IMR-90 (cell line): ENCODE measurements at regions not wholly inside any gene's neighbourhood (a gene's known extent, or its start where the extent isn't known, plus 50 kb on each side); places are given as distances from the start of the nearest gene placed in this dataset.

ENCODE experiments used
- ATAC-seq: fragments of 200-7000 bp; cut with Tn5 transposase; 2 replicates; pipeline ENCODE4 v1.9.1; 2020; ENCODE audit warnings: low read depth, mild to moderate bottlenecking, moderate library complexity
- BruUV-seq: library from RNA; stranded (reverse); fragments of 400-500 nt; replicated peaks from 2 replicates; lab custom pipeline; 2021; lab: Mats Ljungman, UMichigan
- CTCF ChIA-PET: fragments of 300-600 bp; formaldehyde crosslinking; extraction: SDS; loops from one replicate; lab custom pipeline; 2021; ENCODE audit warnings: antibody characterized with exemption; lab: Yijun Ruan, JAX
- POLR2A ChIA-PET: fragments of 300-600 bp; sonication (Branson Sonifier 250); formaldehyde crosslinking; loops from one replicate; lab custom pipeline; 2022; ENCODE audit warnings: antibody characterized with exemption; ENCODE audit not compliant: unreplicated experiment; lab: Charles Lee
- DNase-seq: peaks from one replicate; pipeline ENCODE4 v3.0.0; 2013
- H2AFZ ChIP-seq: replicated peaks from 2 replicates; pipeline ENCODE3; 2013; ENCODE audit warnings: low read length, mild to moderate bottlenecking; ENCODE audit not compliant: poor library complexity
- H2AK5ac ChIP-seq: 2 replicates; pipeline ENCODE4 v1.6.1; 2013; ENCODE audit warnings: low read depth, low read length, inconsistent platforms
- H2AK9ac ChIP-seq: replicated peaks from 2 replicates; pipeline ENCODE3; 2013; ENCODE audit warnings: mild to moderate bottlenecking, low read depth, low read length, moderate library complexity; ENCODE audit not compliant: poor library complexity
- H2BK120ac ChIP-seq: 2 replicates; pipeline ENCODE4 v1.6.1; 2013; ENCODE audit warnings: low read depth, low read length, inconsistent platforms
- H2BK15ac ChIP-seq: 3 replicates; pipeline ENCODE4 v1.6.1; 2013; ENCODE audit warnings: low read depth, low read length, inconsistent platforms
- H2BK20ac ChIP-seq: 2 replicates; pipeline ENCODE4 v1.6.1; 2013; ENCODE audit warnings: low read depth, mild to moderate bottlenecking, inconsistent platforms, low read length, moderate library complexity
- H2BK5ac ChIP-seq: 2 replicates; pipeline ENCODE4 v1.6.1; 2013; ENCODE audit warnings: mild to moderate bottlenecking, low read depth, low read length, inconsistent platforms; ENCODE audit not compliant: poor library complexity, severe bottlenecking
- H3K14ac ChIP-seq: replicated peaks from 2 replicates; pipeline ENCODE4 v1.6.1; 2013; ENCODE audit warnings: low read depth, low read length, inconsistent platforms
- H3K18ac ChIP-seq: 2 replicates; pipeline ENCODE4 v1.6.1; 2013; ENCODE audit warnings: low read depth, low read length, control low read depth
- H3K23ac ChIP-seq: 2 replicates; pipeline ENCODE4 v1.6.1; 2013; ENCODE audit warnings: low read depth, low read length, inconsistent platforms
- H3K27ac ChIP-seq: 2 replicates; pipeline ENCODE4 v1.5.1; 2013; ENCODE audit warnings: mild to moderate bottlenecking, control low read depth, low read length; ENCODE audit not compliant: insufficient read depth
- H3K27me3 ChIP-seq: 2 replicates; pipeline ENCODE4 v1.6.1; 2013; ENCODE audit warnings: low read length; ENCODE audit not compliant: control insufficient read depth, insufficient read depth
- H3K36me3 ChIP-seq: 2 replicates; pipeline ENCODE4 v1.6.1; 2013; ENCODE audit warnings: low read length, mixed read lengths; ENCODE audit not compliant: control insufficient read depth, insufficient read depth
- H3K4ac ChIP-seq: 2 replicates; pipeline ENCODE4 v1.6.1; 2013; ENCODE audit warnings: low read depth, low read length, inconsistent platforms
- H3K4me1 ChIP-seq: 2 replicates; pipeline ENCODE4 v1.6.1; 2013; ENCODE audit warnings: low read length, mixed read lengths; ENCODE audit not compliant: control insufficient read depth, insufficient read depth
- H3K4me2 ChIP-seq: 2 replicates; pipeline ENCODE4 v1.6.1; 2013; ENCODE audit warnings: low read depth, mild to moderate bottlenecking, control low read depth, low read length, moderate library complexity
- H3K4me3 ChIP-seq: 2 replicates; pipeline ENCODE4 v1.5.1; 2013; ENCODE audit warnings: low read depth, mild to moderate bottlenecking, control low read depth, low read length, moderate library complexity; ENCODE audit not compliant: insufficient read depth
- H3K56ac ChIP-seq: 2 replicates; pipeline ENCODE4 v1.6.1; 2013; ENCODE audit warnings: low read length, inconsistent platforms; ENCODE audit not compliant: insufficient read depth; ENCODE audit errors: extremely low read depth
- H3K79me1 ChIP-seq, 2 experiments: 2 replicates each; pipeline ENCODE4 v1.6.1; 2013; ENCODE audit warnings: low read length in 2 of 2, inconsistent platforms in 1 of 2, low read depth in 1 of 2
- H3K9ac ChIP-seq: 2 replicates; pipeline ENCODE4 v1.6.1; 2013; ENCODE audit warnings: low read depth, low read length, control low read depth
- H3K9me1 ChIP-seq: 2 replicates; pipeline ENCODE4 v1.6.1; 2013; ENCODE audit warnings: low read length, inconsistent platforms; ENCODE audit not compliant: insufficient read depth
- H3K9me3 ChIP-seq: 2 replicates; pipeline ENCODE4 v1.6.1; 2013; ENCODE audit warnings: low read length; ENCODE audit not compliant: control insufficient read depth, insufficient read depth
- H4K20me1 ChIP-seq: 2 replicates; pipeline ENCODE4 v1.6.1; 2013; ENCODE audit warnings: low read length, inconsistent platforms; ENCODE audit not compliant: insufficient read depth
- H4K5ac ChIP-seq: 2 replicates; pipeline ENCODE4 v1.6.1; 2013; ENCODE audit warnings: mild to moderate bottlenecking, low read depth, low read length, control low read depth
- H4K8ac ChIP-seq, 2 experiments: 2 replicates each; pipeline ENCODE4 v1.6.1; 2013; ENCODE audit warnings: low read depth in 2 of 2, low read length in 2 of 2, control low read depth in 1 of 2, inconsistent platforms in 1 of 2
- H4K91ac ChIP-seq: 2 replicates; pipeline ENCODE4 v1.6.1; 2013; ENCODE audit warnings: low read depth, low read length, inconsistent platforms; ENCODE audit not compliant: insufficient read depth
- CTCF ChIP-seq: conservative IDR thresholded peaks from 2 replicates; pipeline ENCODE4 v1.5.1; 2012; ENCODE audit warnings: mild to moderate bottlenecking, low read depth, low read length, improper control_type of control experiment
- MAZ ChIP-seq: IDR thresholded peaks from 2 replicates; pipeline ENCODE4 v1.6.1; 2012; ENCODE audit warnings: low read depth, mild to moderate bottlenecking, low read length, improper control_type of control experiment, moderate library complexity, borderline replicate concordance
- POLR2A ChIP-seq: IDR thresholded peaks from 2 replicates; pipeline ENCODE4 v1.6.1; 2012; ENCODE audit warnings: mild to moderate bottlenecking, low read depth, low read length
- RCOR1 ChIP-seq: IDR thresholded peaks from 2 replicates; pipeline ENCODE4 v1.6.1; 2012; ENCODE audit warnings: mild to moderate bottlenecking, low read length, improper control_type of control experiment; ENCODE audit not compliant: insufficient replicate concordance
- SMC3 ChIP-seq: fragments of 150-350 bp; IDR thresholded peaks from 2 replicates; pipeline ENCODE4 v1.6.1; 2016; ENCODE audit warnings: low read depth, mild to moderate bottlenecking, antibody characterized with exemption, low read length, moderate library complexity
- WGBS, 2 experiments: methylation state at CpG; one replicate each; pipeline versions ENCODE4 v1.1.5 to v1.1.7; 2013; ENCODE audit warnings: missing lambda C conversion rate in 2 of 2; ENCODE audit not compliant: insufficient read length in 1 of 2; ENCODE audit errors: extremely low coverage in 2 of 2; 5-methylcytosine and 5-hydroxymethylcytosine counted together
- dilution Hi-C: fragments of 300-500 bp; cut with HindIII; formaldehyde crosslinking; loops from one replicate; pipeline ENCODE4 v1.14.3; 2018; ENCODE audit warnings: low sequenced_read_pairs; ENCODE audit not compliant: unreplicated experiment
- in situ Hi-C: fragments of 300-500 bp; cut with MboI; formaldehyde crosslinking; loops from 3 replicates; pipeline ENCODE4 v1.14.3; 2019; ENCODE audit warnings: low sequenced_read_pairs, inconsistent platforms, mixed read lengths
- intact Hi-C: fragments of 100-400 bp; cut with micrococcal nuclease; formaldehyde crosslinking; loops from 2 replicates; pipeline ENCODE4 v1.10.0; 2022

- no peaks in the 10 kb centered on the region for H3K9me1 ChIP-seq
- no peaks in the 10 kb centered on the region for H3K36me3 ChIP-seq
- no peaks in the 10 kb centered on the region for H3K79me1 ChIP-seq
- H3K27ac ChIP-seq = no peak overlapping the region
- no peak overlapping the region for H3K4me2 ChIP-seq
- in situ Hi-C loops (no loop called here), intact Hi-C loops (no loop called here), dilution Hi-C loops (no loop called here)
- no peaks in the 10 kb centered on the region for H4K20me1 ChIP-seq
- H2AFZ ChIP-seq = no peak overlapping the region
- no peak overlapping the region for H2BK5ac ChIP-seq
- H2BK15ac ChIP-seq = no peak overlapping the region
- no CpG with 5 or more reads among the region's 1 CpG for WGBS, 2 experiments
- ATAC-seq = no peak
- no peak overlapping the region for H2BK120ac ChIP-seq
- no peak overlapping the region for H3K18ac ChIP-seq
- no peak overlapping the region for H3K14ac ChIP-seq
- H4K5ac ChIP-seq = no peak overlapping the region
- H3K27me3 ChIP-seq = no peaks in the 10 kb centered on the region
- no peak overlapping the region for H2AK5ac ChIP-seq
- no peaks in the 10 kb centered on the region for H3K4me1 ChIP-seq
- no peak overlapping the region for H4K91ac ChIP-seq
- CTCF ChIA-PET = no interaction called here
- no peak overlapping the region for H2BK20ac ChIP-seq
- H2AK9ac ChIP-seq = no peak overlapping the region
- no peak overlapping the region for H3K56ac ChIP-seq
- no TSS peak for BruUV-seq
- no peak overlapping the region for H3K4ac ChIP-seq
- H3K23ac ChIP-seq = no peak overlapping the region
- DNase-seq = no peak
- POLR2A ChIA-PET = no interaction called here
- no peak overlapping the region for H4K8ac ChIP-seq
- no peak overlapping the region for H3K9ac ChIP-seq
- H3K4me3 ChIP-seq = no peak overlapping the region
- peaks cover 10% of the 10 kb centered on the region for H3K9me3 ChIP-seq
- TF ChIP-seq SMC3 (no peak), RCOR1 (no peak), MAZ (no peak), CTCF (no peak), POLR2A (no peak)
These were observed 1455.6 kb downstream of the OLFM4 start for GRCh38 chr13:54484166-54484565.
